Sigmoid colon (tissue), 6 donors: ENCODE measurements at regions not wholly inside any gene's neighbourhood (a gene's known extent, or its start where the extent isn't known, plus 50 kb on each side); places are given as distances from the start of the nearest gene placed in this dataset.

Experiments used
- DNase-seq: peaks from one replicate; pipeline ENCODE4 v3.0.0-alpha.2; 2019
- H3K27ac ChIP-seq, 4 donors: fragments of 200-600 bp; sonication (generic); one replicate each; pipeline ENCODE4 v1.5.1; 2016 to 2019; ENCODE audit warnings: mild to moderate bottlenecking in 1 of 4
- H3K27me3 ChIP-seq, 3 donors: fragments of 200-600 bp; sonication (generic); one replicate each; pipeline ENCODE4 v1.5.1; 2019; ENCODE audit warnings: mild to moderate bottlenecking in 1 of 3
- H3K36me3 ChIP-seq, 4 donors: fragments of 200-600 bp; sonication (generic); one replicate each; pipeline ENCODE4 v1.5.1; 2016 to 2019
- H3K4me1 ChIP-seq, 4 donors: fragments of 200-600 bp; sonication (generic); one replicate each; pipeline ENCODE4 v1.5.1; 2017 to 2019
- H3K4me3 ChIP-seq, 4 donors: fragments of 200-600 bp; sonication (generic); one replicate each; pipeline ENCODE4 v1.5.1; 2017 to 2019; ENCODE audit warnings: mild to moderate bottlenecking in 2 of 4, moderate library complexity in 1 of 4
- H3K9me3 ChIP-seq, 4 donors: fragments of 200-600 bp in 3 of 4; sonication (generic) in 3 of 4; one replicate each; pipeline versions ENCODE4 v1.5.1 to v1.6.1; 2013 to 2019
- CTCF ChIP-seq, 4 experiments: fragments of 450-650 bp in 3 of 4; fragments of 200-600 bp in 1 of 4; IDR thresholded peaks; one replicate each; pipeline ENCODE4 v1.5.1; 2016 to 2019; ENCODE audit warnings: antibody characterized with exemption in 4 of 4, mild to moderate bottlenecking in 3 of 4, moderate library complexity in 2 of 4
- EP300 ChIP-seq, 4 donors: sonication (generic); formaldehyde crosslinking; IDR thresholded peaks; one replicate each; pipeline ENCODE4 v1.6.1; 2017; ENCODE audit warnings: antibody characterized with exemption in 4 of 4
- POLR2A ChIP-seq, 2 donors: fragments of 450-650 bp; IDR thresholded peaks; one replicate each; pipeline ENCODE4 v1.6.1; 2016; ENCODE audit warnings: antibody characterized with exemption in 2 of 2, mild to moderate bottlenecking in 2 of 2, moderate library complexity in 2 of 2
- POLR2AphosphoS5 ChIP-seq, 4 donors: sonication (generic); formaldehyde crosslinking; IDR thresholded peaks; one replicate each; pipeline ENCODE4 v1.6.1; 2017; ENCODE audit warnings: antibody characterized with exemption in 4 of 4
- WGBS, 2 donors: extraction: QIAGEN DNeasy Blood & Tissue Kit; methylation state at CpG; one replicate each; pipeline ENCODE4 v1.1.7; 2013; 5-methylcytosine and 5-hydroxymethylcytosine counted together
- intact Hi-C: fragments of 100-400 bp; cut with DNase I; formaldehyde crosslinking; loops from one replicate; pipeline ENCODE4 v1.15.1; 2023
- donor health status: healthy with polysubstance abuse.
- donor health status: healthy.

DNA sequence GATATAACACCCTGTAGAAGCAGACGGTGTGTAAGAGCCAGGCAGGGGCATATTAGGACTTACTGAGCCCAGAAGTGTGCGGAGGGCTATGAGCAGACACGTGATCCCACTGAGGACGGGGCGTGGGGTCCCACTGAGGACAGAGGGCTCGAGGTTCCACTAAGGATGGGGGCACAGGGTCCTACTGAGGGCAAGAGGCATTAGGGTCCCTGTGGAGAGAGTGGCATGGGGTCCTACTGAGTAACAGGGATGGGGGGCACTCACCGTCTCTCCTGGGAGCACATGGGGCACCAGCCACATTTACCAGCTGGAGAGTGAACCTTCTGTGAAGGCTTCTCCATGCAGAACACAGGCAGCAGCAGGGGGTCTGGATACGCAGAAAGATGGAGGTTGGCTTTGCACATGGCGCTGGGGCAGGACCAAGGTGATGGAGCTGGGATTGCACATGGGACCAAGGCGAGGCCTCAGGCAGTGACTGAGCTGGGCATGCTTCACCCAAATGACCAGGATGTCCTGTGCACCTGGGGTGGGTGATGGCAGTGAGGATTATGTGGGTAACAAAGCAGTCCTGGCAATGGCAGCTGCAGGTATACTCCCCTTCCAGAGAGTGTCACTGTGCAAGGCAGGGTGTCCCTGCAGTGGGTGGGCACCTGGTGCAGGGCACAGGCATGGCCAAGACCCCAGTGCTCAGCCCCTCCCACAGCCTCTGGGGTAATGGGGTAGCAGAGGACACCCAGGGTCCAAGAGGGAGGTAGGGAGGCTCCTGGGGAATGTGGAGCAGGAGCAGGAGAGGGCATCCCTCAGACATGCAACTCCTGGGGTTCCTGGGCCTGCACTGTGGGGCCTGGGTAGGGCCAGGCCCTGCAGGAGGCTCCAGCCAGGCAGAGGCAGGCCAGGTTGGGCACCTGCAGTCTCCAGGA is 278.1 kb downstream of the TCERG1L start:
- no peak for TF ChIP-seq POLR2A (IDR thresholded peaks at IDR 0.05)
- TF ChIP-seq EP300 (IDR thresholded peaks at IDR 0.05) = no peak
- no peak for TF ChIP-seq POLR2AphosphoS5 (IDR thresholded peaks at IDR 0.05)
- TF ChIP-seq CTCF (IDR thresholded peaks at IDR 0.05) = no peak
- Histone ChIP-seq H3K9me3 (no peaks in the 10 kb centered on the region), H3K27ac (no peak overlapping the region), H3K27me3 (no peaks in the 10 kb centered on the region), H3K36me3 (no peaks in the 10 kb centered on the region), H3K4me3 (no peak overlapping the region), H3K4me1 (no peaks in the 10 kb centered on the region)
- 61 to 77% methylated on average over 10 of the region's 10 CpGs for WGBS, 2 donors
- DNase-seq = peak; percentile 46
- intact Hi-C loops = no loop called here

DNA sequence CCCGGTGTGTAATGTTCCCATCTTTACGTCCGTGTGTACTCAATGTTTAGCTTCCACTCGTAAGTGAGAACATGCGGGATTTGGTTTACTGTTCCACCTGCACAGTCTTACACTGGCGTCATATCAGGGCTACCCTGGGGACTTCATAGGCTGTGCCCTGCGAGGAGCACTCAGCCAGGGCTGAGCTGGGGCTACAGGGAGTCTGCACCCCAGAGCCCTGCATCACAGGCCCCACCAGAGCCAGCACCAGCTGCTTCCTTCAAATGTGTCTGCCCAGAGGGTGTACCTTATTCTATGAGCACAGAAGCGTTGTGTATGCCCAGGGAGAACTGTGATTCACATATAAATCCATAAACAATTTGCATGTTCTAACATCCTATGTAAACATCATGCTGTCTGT is 277.1 kb downstream of the TCERG1L start:
- no peaks in the 10 kb centered on the region for H3K9me3 ChIP-seq
- no peak overlapping the region for H3K27ac ChIP-seq
- DNase-seq = peak; percentile 32
- no peak for TF ChIP-seq CTCF (IDR thresholded peaks at IDR 0.05)
- H3K4me1 ChIP-seq = no peaks in the 10 kb centered on the region
- intact Hi-C loops = no loop called here
- 76 to 86% methylated on average over 8 of the region's 8 CpGs for WGBS, 2 donors
- no peaks in the 10 kb centered on the region for H3K27me3 ChIP-seq
- no peak overlapping the region for H3K4me3 ChIP-seq
- H3K36me3 ChIP-seq = no peaks in the 10 kb centered on the region

GRCh38 chr10:131035779-131036178 is 275.7 kb downstream of the TCERG1L start:
- TF ChIP-seq CTCF (IDR thresholded peaks at IDR 0.05) (no peak), EP300 (IDR thresholded peaks at IDR 0.05) (no peak), POLR2AphosphoS5 (IDR thresholded peaks at IDR 0.05) (no peak), POLR2A (IDR thresholded peaks at IDR 0.05) (no peak)
- Histone ChIP-seq H3K4me3 (no peak overlapping the region), H3K9me3 (no peaks in the 10 kb centered on the region), H3K36me3 (no peaks in the 10 kb centered on the region), H3K27me3 (peaks cover 0 to under 1% (median 0%) of the 10 kb centered on the region in 3 donors), H3K27ac (no peak overlapping the region), H3K4me1 (no peaks in the 10 kb centered on the region)
- 40 to 42% methylated on average over 12 of the region's 12 CpGs for WGBS, 2 donors
- no peak for DNase-seq
- intact Hi-C loops = no loop called here

GRCh38 chr10:131038056-131038455 is 273.5 kb downstream of the TCERG1L start:
- TF ChIP-seq EP300 (IDR thresholded peaks at IDR 0.05) = no peak
- no peak for TF ChIP-seq POLR2A (IDR thresholded peaks at IDR 0.05)
- TF ChIP-seq POLR2AphosphoS5 (IDR thresholded peaks at IDR 0.05) = no peak
- TF ChIP-seq CTCF (IDR thresholded peaks at IDR 0.05) = no peak
- intact Hi-C loops = no loop called here
- H3K27ac ChIP-seq = no peak overlapping the region
- H3K27me3 ChIP-seq = peaks cover 0 to 9% (median 0%) of the 10 kb centered on the region in 3 donors
- 85 to 87% methylated on average over 6 of the region's 6 CpGs for WGBS, 2 donors
- no peaks in the 10 kb centered on the region for H3K36me3 ChIP-seq
- H3K4me1 ChIP-seq = no peaks in the 10 kb centered on the region
- H3K4me3 ChIP-seq = no peak overlapping the region
- no peaks in the 10 kb centered on the region for H3K9me3 ChIP-seq
- no peak for DNase-seq
